GM23338 (cell line): ENCODE measurements at regions not wholly inside any gene's neighbourhood (a gene's known extent, or its start where the extent isn't known, plus 50 kb on each side); places are given as distances from the start of the nearest gene placed in this dataset.

Experiments used
- ATAC-seq: fragments of 200-7000 bp; cut with Tn5 transposase; 3 replicates; pipeline ENCODE4 v1.9.1; 2020
- DNase-seq: peaks from one replicate; pipeline ENCODE4 v3.0.0-alpha.2; 2015; ENCODE audit warnings: low spot score
- H2AFZ ChIP-seq: fragments of 200-600 bp; sonication (generic); 2 replicates; pipeline ENCODE4 v1.8.0; 2016; ENCODE audit warnings: antibody characterized with exemption, mild to moderate bottlenecking, moderate library complexity
- H3F3A ChIP-seq: fragments of 200-600 bp; sonication (generic); replicated peaks from 2 replicates; pipeline ENCODE4 v1.8.0; 2017; ENCODE audit warnings: antibody characterized with exemption, mixed run types, low read depth
- H3K27ac ChIP-seq: fragments of 200-600 bp; sonication (generic); 2 replicates; pipeline ENCODE4 v1.6.1; 2016; ENCODE audit warnings: low read depth
- H3K27me3 ChIP-seq: fragments of 200-600 bp; sonication (generic); 2 replicates; pipeline ENCODE4 v1.8.0; 2016; ENCODE audit warnings: mild to moderate bottlenecking, mixed run types, moderate library complexity; ENCODE audit not compliant: insufficient read depth
- H3K36me3 ChIP-seq: fragments of 200-600 bp; sonication (generic); 2 replicates; pipeline ENCODE4 v1.8.0; 2016; ENCODE audit warnings: mild to moderate bottlenecking; ENCODE audit not compliant: insufficient read depth
- H3K4me1 ChIP-seq: fragments of 200-600 bp; sonication (generic); 2 replicates; pipeline ENCODE4 v1.8.0; 2016; ENCODE audit warnings: mild to moderate bottlenecking, moderate library complexity; ENCODE audit not compliant: insufficient read depth
- H3K4me2 ChIP-seq: fragments of 200-600 bp; sonication (generic); 2 replicates; pipeline ENCODE4 v1.7.1; 2017; ENCODE audit warnings: mixed run types
- H3K4me3 ChIP-seq: fragments of 200-600 bp; sonication (generic); 2 replicates; pipeline ENCODE4 v1.6.1; 2016; ENCODE audit warnings: mixed run types
- H3K79me2 ChIP-seq: fragments of 200-600 bp; sonication (generic); replicated peaks from 2 replicates; pipeline ENCODE4 v1.8.0; 2017; ENCODE audit warnings: mild to moderate bottlenecking; ENCODE audit not compliant: insufficient read depth
- H3K9me2 ChIP-seq: fragments of 200-600 bp; sonication (generic); 2 replicates; pipeline ENCODE4 v1.8.0; 2017; ENCODE audit not compliant: insufficient read depth
- H4K20me1 ChIP-seq: fragments of 200-600 bp; sonication (generic); replicated peaks from 2 replicates; pipeline ENCODE4 v1.8.0; 2017; ENCODE audit warnings: mild to moderate bottlenecking; ENCODE audit not compliant: insufficient read depth
- H3K27ac Mint-ChIP-seq: 2 replicates; pipeline ENCODE4 v1.8.0; 2020; ENCODE audit warnings: inconsistent platforms, mild to moderate bottlenecking, moderate library complexity, mixed read lengths
- H3K27me3 Mint-ChIP-seq: 3 replicates; pipeline ENCODE4 v1.8.0; 2022; ENCODE audit warnings: low read depth, mild to moderate bottlenecking, moderate library complexity, mixed read lengths, inconsistent platforms; ENCODE audit not compliant: insufficient read depth, poor library complexity
- H3K36me3 Mint-ChIP-seq: 3 replicates; pipeline ENCODE4 v1.8.0; 2021; ENCODE audit warnings: low read depth, mild to moderate bottlenecking, inconsistent platforms, moderate library complexity, mixed read lengths
- H3K4me1 Mint-ChIP-seq: 3 replicates; pipeline ENCODE4 v1.8.0; 2020; ENCODE audit warnings: mild to moderate bottlenecking, inconsistent platforms, mixed read lengths
- H3K4me3 Mint-ChIP-seq: 3 replicates; pipeline ENCODE4 v1.8.0; 2021; ENCODE audit warnings: moderate library complexity, mild to moderate bottlenecking, inconsistent platforms, mixed read lengths
- H3K9me3 Mint-ChIP-seq: 3 replicates; pipeline ENCODE4 v1.8.0; 2020; ENCODE audit warnings: moderate library complexity, mild to moderate bottlenecking, inconsistent platforms, mixed read lengths
- CREB1 ChIP-seq: fragments of 250-450 bp; sonication (Bioruptor Pico); IDR thresholded peaks from 2 replicates; pipeline ENCODE4 v1.5.0; 2020; ENCODE audit warnings: low read depth, mild to moderate bottlenecking, moderate library complexity
- CTCF ChIP-seq, 2 experiments: fragments of 200-600 bp in 1 of 2; sonication (generic) in 1 of 2; conservative IDR thresholded peaks; 2 replicates each; pipeline versions ENCODE4 v1.5.1 to v1.6.1; 2016 to 2017; ENCODE audit warnings: antibody characterized with exemption in 2 of 2, low read depth in 2 of 2, mild to moderate bottlenecking in 2 of 2, moderate library complexity in 1 of 2
- EZH2 ChIP-seq: fragments of 200-600 bp; sonication (generic); IDR thresholded peaks from one replicate; pipeline ENCODE4 v1.8.0; 2017; ENCODE audit warnings: antibody characterized with exemption, mild to moderate bottlenecking, low read depth; ENCODE audit not compliant: unreplicated experiment
- EZH2phosphoT487 ChIP-seq: fragments of 200-600 bp; sonication (generic); IDR thresholded peaks from one replicate; pipeline ENCODE4 v1.8.1; 2018; ENCODE audit warnings: antibody characterized with exemption; ENCODE audit not compliant: unreplicated experiment
- JUNB ChIP-seq: IDR thresholded peaks from one replicate; pipeline ENCODE4 v1.6.1; 2016; ENCODE audit warnings: antibody characterized with exemption; ENCODE audit not compliant: unreplicated experiment
- NANOG ChIP-seq: IDR thresholded peaks from 2 replicates; pipeline ENCODE4 v1.6.1; 2016; ENCODE audit warnings: antibody characterized with exemption, borderline replicate concordance
- POLR2AphosphoS5 ChIP-seq: IDR thresholded peaks from 2 replicates; pipeline ENCODE4 v1.6.1; 2016; ENCODE audit warnings: antibody characterized with exemption, low read depth
- REST ChIP-seq: IDR thresholded peaks from one replicate; pipeline ENCODE4 v1.6.1; 2018; ENCODE audit warnings: antibody characterized with exemption; ENCODE audit not compliant: unreplicated experiment
- STAT1 ChIP-seq: IDR thresholded peaks from one replicate; pipeline ENCODE4 v1.6.1; 2016; ENCODE audit warnings: antibody characterized with exemption; ENCODE audit not compliant: unreplicated experiment
- ZNF114 ChIP-seq: fragments of 250-450 bp; sonication (Bioruptor Pico); IDR thresholded peaks from 2 replicates; pipeline ENCODE4 v1.5.0; 2020; ENCODE audit warnings: mild to moderate bottlenecking, moderate library complexity
- ZNF331 ChIP-seq: fragments of 250-450 bp; sonication (Bioruptor Pico); IDR thresholded peaks from 2 replicates; pipeline ENCODE4 v1.5.0; 2020; ENCODE audit warnings: low read depth, mild to moderate bottlenecking, moderate library complexity
- TF ChIP-seq, protein P1 (sequence below): IDR thresholded peaks from 2 replicates; pipeline ENCODE4 v1.6.1; 2016; ENCODE audit warnings: antibody characterized with exemption
- TF ChIP-seq, protein P2 (sequence below): fragments of 250-450 bp; sonication (Bioruptor Pico); IDR thresholded peaks from 2 replicates; pipeline ENCODE4 v1.5.0; 2020; ENCODE audit warnings: mild to moderate bottlenecking, moderate library complexity

DNA sequence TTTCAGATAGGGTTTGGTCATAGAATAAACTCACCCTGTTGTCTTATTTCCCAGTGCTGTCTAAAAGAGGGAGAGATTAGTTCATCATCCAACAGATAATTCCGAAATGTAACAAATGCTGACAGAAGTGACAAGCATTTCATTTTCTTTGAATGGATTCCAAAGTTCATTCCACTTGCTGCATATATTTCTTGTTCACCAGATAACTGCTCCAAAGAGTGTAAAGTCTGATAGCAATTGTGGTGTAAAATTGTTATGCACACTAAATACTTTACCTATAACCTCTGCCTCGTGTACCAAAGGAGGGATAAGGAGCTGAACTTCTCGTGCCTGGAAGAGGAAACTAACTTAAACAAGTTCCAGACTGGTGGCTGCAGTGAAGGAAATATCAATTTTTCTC lies 290.0 kb upstream of the ADAMTSL1 start (continued):
- TF ChIP-seq POLR2AphosphoS5, result no peak
- TF ChIP-seq CREB1 (CRISPR knock-in tag), result no peak
- TF ChIP-seq JUNB, result no peak

GRCh38 chr9:18184401-18184800 lies 289.6 kb upstream of the ADAMTSL1 start:
- no peaks in the 10 kb centered on the region for H3K36me3 ChIP-seq
- H3K4me3 ChIP-seq, result no peak overlapping the region
- no peaks in the 10 kb centered on the region for H3K4me1 ChIP-seq
- H3K27me3 Mint-ChIP-seq, result peaks cover 1% of the 10 kb centered on the region
- H3K9me2 ChIP-seq, result no peaks in the 10 kb centered on the region
- no peak overlapping the region; the same call in 1 of the 2 replicates for H3K27ac Mint-ChIP-seq
- H3K27me3 ChIP-seq, result no peaks in the 10 kb centered on the region
- H3K4me1 Mint-ChIP-seq, result no peaks in the 10 kb centered on the region
- no peaks in the 10 kb centered on the region; the same call in 2 of the 3 replicates for H3K36me3 Mint-ChIP-seq
- H4K20me1 ChIP-seq, result no peaks in the 10 kb centered on the region
- H3F3A ChIP-seq, result no peaks in the 10 kb centered on the region
- TF ChIP-seq ZNF114 (CRISPR knock-in tag) (no peak), REST (no peak), CTCF (conservative IDR thresholded peaks at IDR 0.05; ENCODE audit: low read depth in 2 of 2) (no peak), STAT1 (no peak), JUNB (no peak), NANOG (no peak), EZH2phosphoT487 (no peak), CREB1 (CRISPR knock-in tag) (no peak), EZH2 (no peak), ZNF331 (CRISPR knock-in tag) (no peak), POLR2AphosphoS5 (no peak)
- TF ChIP-seq, protein P1, sequence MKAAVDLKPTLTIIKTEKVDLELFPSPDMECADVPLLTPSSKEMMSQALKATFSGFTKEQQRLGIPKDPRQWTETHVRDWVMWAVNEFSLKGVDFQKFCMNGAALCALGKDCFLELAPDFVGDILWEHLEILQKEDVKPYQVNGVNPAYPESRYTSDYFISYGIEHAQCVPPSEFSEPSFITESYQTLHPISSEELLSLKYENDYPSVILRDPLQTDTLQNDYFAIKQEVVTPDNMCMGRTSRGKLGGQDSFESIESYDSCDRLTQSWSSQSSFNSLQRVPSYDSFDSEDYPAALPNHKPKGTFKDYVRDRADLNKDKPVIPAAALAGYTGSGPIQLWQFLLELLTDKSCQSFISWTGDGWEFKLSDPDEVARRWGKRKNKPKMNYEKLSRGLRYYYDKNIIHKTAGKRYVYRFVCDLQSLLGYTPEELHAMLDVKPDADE, result no peak
- TF ChIP-seq, protein P2, sequence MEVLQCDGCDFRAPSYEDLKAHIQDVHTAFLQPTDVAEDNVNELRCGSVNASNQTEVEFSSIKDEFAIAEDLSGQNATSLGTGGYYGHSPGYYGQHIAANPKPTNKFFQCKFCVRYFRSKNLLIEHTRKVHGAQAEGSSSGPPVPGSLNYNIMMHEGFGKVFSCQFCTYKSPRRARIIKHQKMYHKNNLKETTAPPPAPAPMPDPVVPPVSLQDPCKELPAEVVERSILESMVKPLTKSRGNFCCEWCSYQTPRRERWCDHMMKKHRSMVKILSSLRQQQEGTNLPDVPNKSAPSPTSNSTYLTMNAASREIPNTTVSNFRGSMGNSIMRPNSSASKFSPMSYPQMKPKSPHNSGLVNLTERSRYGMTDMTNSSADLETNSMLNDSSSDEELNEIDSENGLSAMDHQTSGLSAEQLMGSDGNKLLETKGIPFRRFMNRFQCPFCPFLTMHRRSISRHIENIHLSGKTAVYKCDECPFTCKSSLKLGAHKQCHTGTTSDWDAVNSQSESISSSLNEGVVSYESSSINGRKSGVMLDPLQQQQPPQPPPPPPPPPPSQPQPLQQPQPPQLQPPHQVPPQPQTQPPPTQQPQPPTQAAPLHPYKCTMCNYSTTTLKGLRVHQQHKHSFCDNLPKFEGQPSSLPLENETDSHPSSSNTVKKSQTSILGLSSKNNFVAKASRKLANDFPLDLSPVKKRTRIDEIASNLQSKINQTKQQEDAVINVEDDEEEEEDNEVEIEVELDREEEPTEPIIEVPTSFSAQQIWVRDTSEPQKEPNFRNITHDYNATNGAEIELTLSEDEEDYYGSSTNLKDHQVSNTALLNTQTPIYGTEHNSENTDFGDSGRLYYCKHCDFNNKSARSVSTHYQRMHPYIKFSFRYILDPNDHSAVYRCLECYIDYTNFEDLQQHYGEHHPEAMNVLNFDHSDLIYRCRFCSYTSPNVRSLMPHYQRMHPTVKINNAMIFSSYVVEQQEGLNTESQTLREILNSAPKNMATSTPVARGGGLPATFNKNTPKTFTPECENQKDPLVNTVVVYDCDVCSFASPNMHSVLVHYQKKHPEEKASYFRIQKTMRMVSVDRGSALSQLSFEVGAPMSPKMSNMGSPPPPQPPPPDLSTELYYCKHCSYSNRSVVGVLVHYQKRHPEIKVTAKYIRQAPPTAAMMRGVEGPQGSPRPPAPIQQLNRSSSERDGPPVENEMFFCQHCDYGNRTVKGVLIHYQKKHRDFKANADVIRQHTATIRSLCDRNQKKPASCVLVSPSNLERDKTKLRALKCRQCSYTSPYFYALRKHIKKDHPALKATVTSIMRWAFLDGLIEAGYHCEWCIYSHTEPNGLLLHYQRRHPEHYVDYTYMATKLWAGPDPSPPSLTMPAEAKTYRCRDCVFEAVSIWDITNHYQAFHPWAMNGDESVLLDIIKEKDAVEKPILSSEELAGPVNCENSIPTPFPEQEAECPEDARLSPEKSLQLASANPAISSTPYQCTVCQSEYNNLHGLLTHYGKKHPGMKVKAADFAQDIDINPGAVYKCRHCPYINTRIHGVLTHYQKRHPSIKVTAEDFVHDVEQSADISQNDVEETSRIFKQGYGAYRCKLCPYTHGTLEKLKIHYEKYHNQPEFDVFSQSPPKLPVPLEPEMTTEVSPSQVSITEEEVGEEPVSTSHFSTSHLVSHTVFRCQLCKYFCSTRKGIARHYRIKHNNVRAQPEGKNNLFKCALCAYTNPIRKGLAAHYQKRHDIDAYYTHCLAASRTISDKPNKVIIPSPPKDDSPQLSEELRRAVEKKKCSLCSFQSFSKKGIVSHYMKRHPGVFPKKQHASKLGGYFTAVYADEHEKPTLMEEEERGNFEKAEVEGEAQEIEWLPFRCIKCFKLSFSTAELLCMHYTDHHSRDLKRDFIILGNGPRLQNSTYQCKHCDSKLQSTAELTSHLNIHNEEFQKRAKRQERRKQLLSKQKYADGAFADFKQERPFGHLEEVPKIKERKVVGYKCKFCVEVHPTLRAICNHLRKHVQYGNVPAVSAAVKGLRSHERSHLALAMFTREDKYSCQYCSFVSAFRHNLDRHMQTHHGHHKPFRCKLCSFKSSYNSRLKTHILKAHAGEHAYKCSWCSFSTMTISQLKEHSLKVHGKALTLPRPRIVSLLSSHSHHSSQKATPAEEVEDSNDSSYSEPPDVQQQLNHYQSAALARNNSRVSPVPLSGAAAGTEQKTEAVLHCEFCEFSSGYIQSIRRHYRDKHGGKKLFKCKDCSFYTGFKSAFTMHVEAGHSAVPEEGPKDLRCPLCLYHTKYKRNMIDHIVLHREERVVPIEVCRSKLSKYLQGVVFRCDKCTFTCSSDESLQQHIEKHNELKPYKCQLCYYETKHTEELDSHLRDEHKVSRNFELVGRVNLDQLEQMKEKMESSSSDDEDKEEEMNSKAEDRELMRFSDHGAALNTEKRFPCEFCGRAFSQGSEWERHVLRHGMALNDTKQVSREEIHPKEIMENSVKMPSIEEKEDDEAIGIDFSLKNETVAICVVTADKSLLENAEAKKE (CRISPR knock-in tag), result no peak
- ATAC-seq, result no peak
- no peak overlapping the region; the same call in 1 of the 2 replicates for H2AFZ ChIP-seq
- no peak overlapping the region for H3K27ac ChIP-seq
- H3K79me2 ChIP-seq, result no peaks in the 10 kb centered on the region
- no peak overlapping the region for H3K4me2 ChIP-seq
- H3K4me3 Mint-ChIP-seq, result no peak overlapping the region
- H3K9me3 Mint-ChIP-seq, result peaks cover 6% of the 10 kb centered on the region; the same call in 2 of the 3 replicates
- no peak for DNase-seq
